A549 (cell line): ENCODE measurements at regions not wholly inside any gene's neighbourhood (a gene's known extent, or its start where the extent isn't known, plus 50 kb on each side); places are given as distances from the start of the nearest gene placed in this dataset.
A peak's percentile ranks its signal among the peaks of the same experiment; 100 is the strongest.

Experiments used
- ATAC-seq, 2 experiments: fragments of 200-7000 bp in 1 of 2; fragments of >200 bp in 1 of 2; cut with Nextera tagmentation in 1 of 2; cut with Tn5 transposase in 1 of 2; 3 replicates each; pipeline versions ENCODE4 v1.8.0 to v1.9.1; 2018 to 2020; ENCODE audit warnings: mild to moderate bottlenecking in 1 of 2, moderate library complexity in 1 of 2
- CTCF ChIA-PET: fragments of 300-600 bp; sonication (Branson Sonifier 250); formaldehyde crosslinking; extraction: SDS; loops from one replicate; lab custom pipeline; 2021; ENCODE audit warnings: antibody characterized with exemption, inconsistent platforms; lab: Yijun Ruan, JAX
- POLR2A ChIA-PET: fragments of 350-600 bp; formaldehyde crosslinking; extraction: SDS; loops from one replicate; lab custom pipeline; 2021; ENCODE audit warnings: antibody characterized with exemption, inconsistent platforms; lab: Yijun Ruan, JAX
- DNase-seq, 2 experiments: peaks; one replicate each; pipeline versions ENCODE4 v3.0.0 to v3.0.0-alpha.2; 2011 to 2016; ENCODE audit warnings: low read depth in 1 of 2, low spot score in 1 of 2
- FAIRE-seq: peaks from 2 replicates; lab custom pipeline; 2011; peaks lifted over from hg19 to GRCh38; lab: Jason Lieb, UNC
- H3K27ac ChIP-seq, 2 experiments: fragments of >200 bp; sonication (Bioruptor Twin); formaldehyde crosslinking; 3 replicates each; pipeline ENCODE4 v1.5.1; 2016 to 2017
- H3K4me1 ChIP-seq: fragments of >200 bp; sonication (Bioruptor Twin); formaldehyde crosslinking; 3 replicates; pipeline ENCODE4 v1.6.1; 2016
- H3K4me2 ChIP-seq: fragments of >200 bp; sonication (Bioruptor Twin); formaldehyde crosslinking; 3 replicates; pipeline ENCODE4 v1.6.1; 2016
- H3K4me3 ChIP-seq: fragments of >200 bp; sonication (Bioruptor Twin); formaldehyde crosslinking; 3 replicates; pipeline ENCODE4 v1.5.1; 2016
- H3K9me3 ChIP-seq: fragments of >200 bp; sonication (Bioruptor Twin); formaldehyde crosslinking; 3 replicates; pipeline ENCODE4 v1.6.1; 2016
- BCL3 ChIP-seq: fragments of >200 bp; sonication (Bioruptor Twin); formaldehyde crosslinking; IDR thresholded peaks from 3 replicates; pipeline ENCODE4 v1.6.1; 2016
- CBX8 ChIP-seq: fragments of 200-600 bp; sonication (generic); IDR thresholded peaks from 2 replicates; pipeline ENCODE4 v1.6.1; 2016
- CHD4 ChIP-seq: fragments of 200-600 bp; sonication (generic); IDR thresholded peaks from 2 replicates; pipeline ENCODE4 v1.6.1; 2016; ENCODE audit warnings: antibody characterized with exemption, mild to moderate bottlenecking, borderline replicate concordance
- EHF ChIP-seq: fragments of 250-450 bp; sonication (Bioruptor Pico); IDR thresholded peaks from 2 replicates; pipeline ENCODE4 v1.5.0; 2020; ENCODE audit warnings: mild to moderate bottlenecking
- EP300 ChIP-seq, 2 experiments: fragments of >200 bp; sonication (Bioruptor Twin); formaldehyde crosslinking; IDR thresholded peaks; 2 replicates in 1 of 2; 3 replicates in 1 of 2; pipeline ENCODE4 v1.6.1; 2016 to 2017
- FOSL2 ChIP-seq, 2 experiments: fragments of 450-650 bp in 1 of 2; fragments of >200 bp in 1 of 2; sonication (Bioruptor Twin) in 1 of 2; formaldehyde crosslinking; IDR thresholded peaks; 2 replicates each; pipeline versions ENCODE4 v1.5.0 to v1.6.1; 2016 to 2020; ENCODE audit warnings: mild to moderate bottlenecking in 1 of 2, moderate library complexity in 1 of 2
- FOXS1 ChIP-seq: fragments of 250-450 bp; sonication (Bioruptor Pico); IDR thresholded peaks from 2 replicates; pipeline ENCODE4 v1.5.0; 2020; ENCODE audit warnings: mild to moderate bottlenecking, moderate library complexity
- HDAC2 ChIP-seq: fragments of 200-600 bp; sonication (generic); IDR thresholded peaks from 2 replicates; pipeline ENCODE4 v1.6.1; 2016
- HEYL ChIP-seq: fragments of 250-450 bp; sonication (Bioruptor Pico); IDR thresholded peaks from 2 replicates; pipeline ENCODE4 v1.8.0; 2021; ENCODE audit warnings: mild to moderate bottlenecking, moderate library complexity
- HOXA7 ChIP-seq: fragments of 250-450 bp; sonication (Bioruptor Pico); IDR thresholded peaks from 2 replicates; pipeline ENCODE4 v1.5.0; 2020; ENCODE audit warnings: mild to moderate bottlenecking, moderate library complexity
- JUN ChIP-seq, 2 experiments: fragments of >200 bp; sonication (Bioruptor Twin); formaldehyde crosslinking; IDR thresholded peaks; 2 replicates in 1 of 2; 3 replicates in 1 of 2; pipeline ENCODE4 v1.6.1; 2016 to 2017
- JUNB ChIP-seq: fragments of >200 bp; sonication (Bioruptor Twin); formaldehyde crosslinking; IDR thresholded peaks from 2 replicates; pipeline ENCODE4 v1.6.1; 2016
- KDM5A ChIP-seq: fragments of 200-600 bp; sonication (generic); IDR thresholded peaks from 2 replicates; pipeline ENCODE4 v1.6.1; 2016; ENCODE audit warnings: antibody characterized with exemption, mild to moderate bottlenecking
- MAFK ChIP-seq: fragments of 450-650 bp; IDR thresholded peaks from 2 replicates; pipeline ENCODE4 v1.6.1; 2014; ENCODE audit not compliant: partially characterized antibody
- MAX ChIP-seq: IDR thresholded peaks from 2 replicates; pipeline ENCODE4 v1.6.1; 2012
- MYC ChIP-seq: IDR thresholded peaks from 2 replicates; pipeline ENCODE4 v1.6.1; 2012; ENCODE audit warnings: mild to moderate bottlenecking, inconsistent platforms, low read length, improper control_type of control experiment, borderline replicate concordance
- POLR2A ChIP-seq: IDR thresholded peaks from 2 replicates; pipeline ENCODE4 v1.6.1; 2012; ENCODE audit warnings: mild to moderate bottlenecking, low read length
- POLR2AphosphoS2 ChIP-seq: conservative IDR thresholded peaks from 2 replicates; pipeline ENCODE4 v1.6.1; 2012; ENCODE audit warnings: low read length, improper control_type of control experiment, inconsistent platforms
- RCOR1 ChIP-seq: fragments of 150-350 bp; IDR thresholded peaks from 2 replicates; pipeline ENCODE4 v1.6.1; 2014; ENCODE audit warnings: antibody characterized with exemption, low read length, low read depth
- RNF2 ChIP-seq: fragments of 200-600 bp; sonication (generic); IDR thresholded peaks from 2 replicates; pipeline ENCODE4 v1.6.1; 2016; ENCODE audit warnings: low read depth, mild to moderate bottlenecking, antibody characterized with exemption, moderate library complexity, borderline replicate concordance
- SMC3 ChIP-seq: fragments of >200 bp; sonication (Bioruptor Twin); formaldehyde crosslinking; IDR thresholded peaks from 3 replicates; pipeline ENCODE4 v1.6.1; 2018; ENCODE audit warnings: inconsistent platforms
- SREBF2 ChIP-seq: fragments of 450-650 bp; IDR thresholded peaks from 2 replicates; pipeline ENCODE4 v1.6.1; 2014; ENCODE audit warnings: mild to moderate bottlenecking, moderate library complexity
- TP53 ChIP-seq: fragments of 250-450 bp; sonication (Bioruptor Pico); IDR thresholded peaks from 2 replicates; pipeline ENCODE4 v1.5.0; 2021; ENCODE audit warnings: mild to moderate bottlenecking, moderate library complexity
- ZC3H11A ChIP-seq: fragments of 450-650 bp; IDR thresholded peaks from 2 replicates; pipeline ENCODE4 v1.6.1; 2014; ENCODE audit warnings: antibody characterized with exemption, mild to moderate bottlenecking
- ZFP36 ChIP-seq: fragments of 450-650 bp; IDR thresholded peaks from 2 replicates; pipeline ENCODE4 v1.6.1; 2014; ENCODE audit warnings: borderline replicate concordance; ENCODE audit not compliant: partially characterized antibody
- ZNF302 ChIP-seq: fragments of 250-450 bp; sonication (Bioruptor Pico); IDR thresholded peaks from 2 replicates; pipeline ENCODE4 v1.9.0; 2021; ENCODE audit warnings: inconsistent platforms, mild to moderate bottlenecking, moderate library complexity
- WGBS: methylation state at CpG from one replicate; pipeline ENCODE4 v1.1.6; 2017; ENCODE audit errors: missing lambda C conversion rate; 5-methylcytosine and 5-hydroxymethylcytosine counted together
- TF ChIP-seq, protein P1 (sequence below): fragments of 150-350 bp; IDR thresholded peaks from 2 replicates; pipeline ENCODE4 v1.6.1; 2014; ENCODE audit warnings: low read depth, mild to moderate bottlenecking, low read length

GRCh38 chr13:44271031-44271455 lies 102.6 kb upstream of the SERP2 start:
- CTCF ChIA-PET: interaction anchor here (0.8 to 1.1 kb wide), 2 partner anchors 48 to 137 kb away, joined by 3 read pairs; no protein-coding TSS in a partner anchor
- FAIRE-seq: no peak

GRCh38 chr13:44271473-44271872 lies 102.2 kb upstream of the SERP2 start:
- FAIRE-seq: no peak
- H3K4me1 ChIP-seq: peaks cover 34% of the 10 kb centered on the region
- peak overlapping the region; percentile 54 to 83 for H3K27ac ChIP-seq
- no peaks in the 10 kb centered on the region for H3K9me3 ChIP-seq
- DNase-seq: no peak
- no peak for ATAC-seq
- 82% methylated on average over 2 of the region's 2 CpGs for WGBS
- POLR2A ChIA-PET: interaction anchor here (1.3 kb wide), 1 partner anchor 165 kb away, joined by 7 read pairs; no protein-coding TSS in a partner anchor
- no peak overlapping the region for H3K4me3 ChIP-seq
- H3K4me2 ChIP-seq: peak overlapping the region; percentile 52
- no peak for TF ChIP-seq ZFP36
- no peak for TF ChIP-seq BCL3
- CTCF ChIA-PET: interaction anchor here (0.8 to 1.1 kb wide), 2 partner anchors 49 to 137 kb away, joined by 3 read pairs; no protein-coding TSS in a partner anchor

More at GRCh38 chr13:44271031-44271455, 102.6 kb upstream of the SERP2 start:
- POLR2A ChIA-PET: interaction anchor here (1.3 kb wide), 1 partner anchor 166 kb away, joined by 7 read pairs; no protein-coding TSS in a partner anchor
- Histone ChIP-seq H3K4me3 (no peak overlapping the region), H3K27ac (peak overlapping the region; percentile 54 to 83), H3K4me2 (peak overlapping the region; percentile 52), H3K9me3 (no peaks in the 10 kb centered on the region), H3K4me1 (peaks cover 34% of the 10 kb centered on the region)
- ATAC-seq (peak; percentile 56 to 70; a peak in 5 of 6 replicates), DNase-seq (peak in 1 of 2 experiments; percentile 49)
- WGBS: 24% methylated on average over 4 of the region's 4 CpGs
- peak; percentile 40 to 55; a peak in 1 of 5 replicates for TF ChIP-seq JUN (IDR thresholded peaks at IDR 0.05)
- TF ChIP-seq HOXA7 (CRISPR knock-in tag): no peak
- no peak for TF ChIP-seq TP53 (CRISPR knock-in tag)
- TF ChIP-seq MAX: no peak
- TF ChIP-seq FOSL2 (IDR thresholded peaks at IDR 0.05): no peak
- no peak for TF ChIP-seq FOSL2 (CRISPR knock-in tag; IDR thresholded peaks at IDR 0.05)
- TF ChIP-seq BCL3: no peak
- TF ChIP-seq JUNB: peak; percentile 41; the same call in 1 of the 2 replicates
- TF ChIP-seq, protein P1, sequence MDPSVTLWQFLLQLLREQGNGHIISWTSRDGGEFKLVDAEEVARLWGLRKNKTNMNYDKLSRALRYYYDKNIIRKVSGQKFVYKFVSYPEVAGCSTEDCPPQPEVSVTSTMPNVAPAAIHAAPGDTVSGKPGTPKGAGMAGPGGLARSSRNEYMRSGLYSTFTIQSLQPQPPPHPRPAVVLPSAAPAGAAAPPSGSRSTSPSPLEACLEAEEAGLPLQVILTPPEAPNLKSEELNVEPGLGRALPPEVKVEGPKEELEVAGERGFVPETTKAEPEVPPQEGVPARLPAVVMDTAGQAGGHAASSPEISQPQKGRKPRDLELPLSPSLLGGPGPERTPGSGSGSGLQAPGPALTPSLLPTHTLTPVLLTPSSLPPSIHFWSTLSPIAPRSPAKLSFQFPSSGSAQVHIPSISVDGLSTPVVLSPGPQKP: no peak
- no peak for TF ChIP-seq HDAC2
- TF ChIP-seq FOXS1 (CRISPR knock-in tag): no peak
- TF ChIP-seq EP300 (IDR thresholded peaks at IDR 0.05): peak; percentile 11 to 67; a peak in 2 of 5 replicates
- no peak for TF ChIP-seq MYC
- TF ChIP-seq CHD4: no peak
- TF ChIP-seq MAFK: peak; percentile 7
- no peak for TF ChIP-seq EHF (CRISPR knock-in tag)
- TF ChIP-seq KDM5A: no peak
- TF ChIP-seq SREBF2: no peak
- TF ChIP-seq ZC3H11A: no peak

DNA sequence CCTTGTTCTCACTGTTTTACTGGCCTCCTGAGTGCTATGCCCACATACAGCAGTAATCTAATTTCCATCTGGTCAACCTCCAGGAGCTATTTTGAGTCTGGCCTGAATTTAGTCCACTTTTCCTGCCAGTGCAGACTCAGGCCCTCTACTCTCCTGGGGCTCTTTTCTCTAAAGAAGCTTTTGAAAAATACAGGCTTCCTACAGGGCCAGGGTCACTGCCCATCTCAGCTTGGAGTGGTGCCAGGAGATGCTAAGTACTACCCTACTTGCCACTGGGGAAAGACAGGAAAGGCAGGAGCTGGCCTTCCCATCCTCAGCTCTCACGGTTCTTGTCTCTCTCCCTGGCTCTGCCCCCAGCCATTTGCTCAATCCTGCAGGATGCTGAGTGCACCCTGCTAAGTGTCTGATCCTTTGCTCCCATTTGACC lies 101.7 kb upstream of the SERP2 start:
- Histone ChIP-seq H3K4me3 (no peak overlapping the region), H3K4me2 (peak overlapping the region; percentile 52; the same call in 1 of the 3 replicates), H3K9me3 (no peaks in the 10 kb centered on the region), H3K27ac (peak overlapping the region; percentile 54 to 83), H3K4me1 (peaks cover 34% of the 10 kb centered on the region)
- FAIRE-seq (no peak), DNase-seq (no peak), ATAC-seq (no peak)
- ChIA-PET CTCF (interaction anchor here (1.1 kb wide), 1 partner anchor 136 kb away, joined by 3 read pairs; no protein-coding TSS in a partner anchor), POLR2A (interaction anchor here (1.3 kb wide), 1 partner anchor 165 kb away, joined by 7 read pairs; no protein-coding TSS in a partner anchor)
- WGBS: 90% methylated on average over 1 of the region's 1 CpG
- TF ChIP-seq ZNF302 (CRISPR knock-in tag) (no peak), CBX8 (no peak), RCOR1 (no peak), POLR2AphosphoS2 (no peak), BCL3 (no peak), ZC3H11A (no peak), FOSL2 (IDR thresholded peaks at IDR 0.05) (no peak), FOSL2 (CRISPR knock-in tag; IDR thresholded peaks at IDR 0.05) (no peak), POLR2A (no peak), HEYL (CRISPR knock-in tag) (no peak), FOXS1 (CRISPR knock-in tag) (no peak), SMC3 (no peak), SREBF2 (no peak), RNF2 (no peak)
- TF ChIP-seq, protein P1: no peak
